Transverse colon (tissue), 4 donors: ENCODE measurements at regions not wholly inside any gene's neighbourhood (a gene's known extent, or its start where the extent isn't known, plus 50 kb on each side); places are given as distances from the start of the nearest gene placed in this dataset.
"Not testable (repeated sequence)": the region's sequence is repeated elsewhere in the genome, so short reads cannot be mapped to it uniquely, and the experiment has no call there.

Experiments used
- DNase-seq: peaks from one replicate; pipeline ENCODE4 v3.0.0-alpha.2; 2019
- H3K27ac ChIP-seq, 4 donors: fragments of 200-600 bp; sonication (generic); 2 replicates each; pipeline ENCODE4 v1.5.1; 2016 to 2018; ENCODE audit warnings: inconsistent platforms in 4 of 4
- H3K27me3 ChIP-seq: fragments of 200-600 bp; sonication (generic); 2 replicates; pipeline ENCODE4 v1.5.1; 2017; ENCODE audit warnings: inconsistent platforms
- H3K36me3 ChIP-seq, 4 donors: fragments of 200-600 bp; sonication (generic); 2 replicates each; pipeline ENCODE4 v1.5.1; 2017 to 2019; ENCODE audit warnings: inconsistent platforms in 4 of 4
- H3K4me1 ChIP-seq, 4 donors: fragments of 200-600 bp; sonication (generic); 2 replicates each; pipeline ENCODE4 v1.5.1; 2017 to 2020; ENCODE audit warnings: inconsistent platforms in 4 of 4
- H3K4me3 ChIP-seq, 4 donors: fragments of 200-600 bp; sonication (generic); 1 replicate in 1 of 4; 2 replicates in 3 of 4; pipeline versions ENCODE4 v1.5.1 to v1.6.1; 2017 to 2019; ENCODE audit warnings: inconsistent platforms in 4 of 4
- H3K9me3 ChIP-seq, 2 donors: fragments of 200-600 bp; sonication (generic); 2 replicates each; pipeline ENCODE4 v1.5.1; 2017 to 2019; ENCODE audit warnings: inconsistent platforms in 2 of 2
- EP300 ChIP-seq: sonication (generic); formaldehyde crosslinking; IDR thresholded peaks from one replicate; pipeline ENCODE4 v1.6.1; 2017; ENCODE audit warnings: antibody characterized with exemption, low read depth
- POLR2A ChIP-seq: fragments of 450-650 bp; IDR thresholded peaks from one replicate; pipeline ENCODE4 v1.6.1; 2016; ENCODE audit warnings: antibody characterized with exemption, mild to moderate bottlenecking, moderate library complexity
- POLR2AphosphoS5 ChIP-seq, 3 donors: sonication (generic); formaldehyde crosslinking; IDR thresholded peaks; one replicate each; pipeline ENCODE4 v1.6.1; 2016; ENCODE audit warnings: antibody characterized with exemption in 3 of 3
- WGBS, 2 donors: methylation state at CpG; one replicate each; pipeline ENCODE4 v1.1.5; 2018; ENCODE audit warnings: low coverage in 1 of 2; 5-methylcytosine and 5-hydroxymethylcytosine counted together
- in situ Hi-C, 4 donors: fragments of 200-750 bp; cut with MboI; loops; one replicate each; pipeline versions ENCODE4 v1.15.0 to v1.15.1; 2017; ENCODE audit warnings: low sequenced_read_pairs in 3 of 4, low pct_ligation_motif_present in 1 of 4, low pct_unique_long_range_greater_than_20kb in 1 of 4
- intact Hi-C: fragments of 100-400 bp; cut with DNase I; formaldehyde crosslinking; loops from one replicate; pipeline ENCODE4 v1.15.1; 2023; ENCODE audit warnings: low total_unique reads
- TF ChIP-seq, protein P1 (sequence below), 5 experiments: fragments of 200-600 bp in 3 of 5; fragments of 450-650 bp in 2 of 5; sonication (generic) in 3 of 5; IDR thresholded peaks; 1 replicate in 2 of 5; 2 replicates in 3 of 5; pipeline ENCODE4 v1.5.1; 2016 to 2017; ENCODE audit warnings: antibody characterized with exemption in 5 of 5, inconsistent platforms in 3 of 5, mild to moderate bottlenecking in 2 of 5, moderate library complexity in 1 of 5

GRCh38 chr13:103607995-103608394, 541.8 kb upstream of the SLC10A2 start:
- H3K27me3 ChIP-seq, result no peaks in the 10 kb centered on the region
- no peaks in the 10 kb centered on the region for H3K36me3 ChIP-seq
- in situ Hi-C loops (no loop called here), intact Hi-C loops (no loop called here)
- TF ChIP-seq, protein P1, sequence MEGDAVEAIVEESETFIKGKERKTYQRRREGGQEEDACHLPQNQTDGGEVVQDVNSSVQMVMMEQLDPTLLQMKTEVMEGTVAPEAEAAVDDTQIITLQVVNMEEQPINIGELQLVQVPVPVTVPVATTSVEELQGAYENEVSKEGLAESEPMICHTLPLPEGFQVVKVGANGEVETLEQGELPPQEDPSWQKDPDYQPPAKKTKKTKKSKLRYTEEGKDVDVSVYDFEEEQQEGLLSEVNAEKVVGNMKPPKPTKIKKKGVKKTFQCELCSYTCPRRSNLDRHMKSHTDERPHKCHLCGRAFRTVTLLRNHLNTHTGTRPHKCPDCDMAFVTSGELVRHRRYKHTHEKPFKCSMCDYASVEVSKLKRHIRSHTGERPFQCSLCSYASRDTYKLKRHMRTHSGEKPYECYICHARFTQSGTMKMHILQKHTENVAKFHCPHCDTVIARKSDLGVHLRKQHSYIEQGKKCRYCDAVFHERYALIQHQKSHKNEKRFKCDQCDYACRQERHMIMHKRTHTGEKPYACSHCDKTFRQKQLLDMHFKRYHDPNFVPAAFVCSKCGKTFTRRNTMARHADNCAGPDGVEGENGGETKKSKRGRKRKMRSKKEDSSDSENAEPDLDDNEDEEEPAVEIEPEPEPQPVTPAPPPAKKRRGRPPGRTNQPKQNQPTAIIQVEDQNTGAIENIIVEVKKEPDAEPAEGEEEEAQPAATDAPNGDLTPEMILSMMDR (IDR thresholded peaks at IDR 0.05), result no peak
- TF ChIP-seq POLR2AphosphoS5 (IDR thresholded peaks at IDR 0.05) (no peak), EP300 (no peak), POLR2A (no peak)
- WGBS, 2 donors, result 36 to 74% methylated on average over 1 of the region's 1 CpG
- H3K4me1 ChIP-seq, result no peaks in the 10 kb centered on the region
- H3K4me3 ChIP-seq, result no peak overlapping the region
- no peak for DNase-seq
- H3K27ac ChIP-seq, result no peak overlapping the region
- H3K9me3 ChIP-seq, result no peaks in the 10 kb centered on the region

GRCh38 chr13:103605546-103606326, 539.5 kb upstream of the SLC10A2 start:
- no peaks in the 10 kb centered on the region for H3K36me3 ChIP-seq
- H3K27ac ChIP-seq, result no peak overlapping the region
- TF ChIP-seq, protein P1 (IDR thresholded peaks at IDR 0.05), result no peak
- no peak for TF ChIP-seq POLR2AphosphoS5 (IDR thresholded peaks at IDR 0.05)
- no peaks in the 10 kb centered on the region for H3K9me3 ChIP-seq
- intact Hi-C loops (no loop called here), in situ Hi-C loops (no loop called here)
- DNase-seq, result no peak
- no peak overlapping the region for H3K4me3 ChIP-seq
- H3K27me3 ChIP-seq, result no peaks in the 10 kb centered on the region
- whole genome bisulfite sequencing, 2 donors, result 83 to 89% methylated on average over 2 to 16 of the region's 16 CpGs
- H3K4me1 ChIP-seq, result no peaks in the 10 kb centered on the region

- DNase-seq, H3K27me3 ChIP-seq, H3K4me1 ChIP-seq, in situ Hi-C loops, H3K9me3 ChIP-seq, H3K36me3 ChIP-seq, H3K27ac ChIP-seq, H3K4me3 ChIP-seq, intact Hi-C loops: not testable (repeated sequence)
- 91% methylated on average over 26 of the region's 26 CpGs; no CpG with 5 or more reads in 1 of the 2 donors for WGBS, 2 donors
Observed at GRCh38 chr13:103599870-103600269, 533.7 kb upstream of the SLC10A2 start.

DNA sequence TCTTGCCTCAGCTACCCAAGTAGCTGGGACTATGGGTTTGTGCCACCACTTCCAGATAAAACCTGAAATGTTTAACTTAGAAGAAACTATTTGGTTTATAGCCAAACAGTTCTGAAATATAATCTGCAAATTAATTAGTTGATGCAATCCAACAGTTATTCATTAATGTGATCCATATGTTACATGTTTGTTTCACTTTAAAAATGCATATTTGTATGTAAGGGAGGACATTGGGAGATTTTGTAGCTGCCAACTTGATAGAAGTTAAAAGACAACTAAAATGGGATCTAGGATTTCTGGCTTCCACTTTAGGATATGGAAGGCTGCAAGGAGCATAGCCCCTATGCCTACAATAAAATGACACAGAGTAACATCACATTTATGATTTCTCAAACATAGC, 532.5 kb upstream of the SLC10A2 start:
- Histone ChIP-seq H3K4me3 (no peak overlapping the region), H3K27ac (no peak overlapping the region), H3K4me1 (no peaks in the 10 kb centered on the region), H3K9me3 (no peaks in the 10 kb centered on the region), H3K27me3 (no peaks in the 10 kb centered on the region), H3K36me3 (no peaks in the 10 kb centered on the region)
- no peak for DNase-seq
- TF ChIP-seq EP300 (no peak), POLR2AphosphoS5 (IDR thresholded peaks at IDR 0.05) (no peak)
- TF ChIP-seq, protein P1 (IDR thresholded peaks at IDR 0.05), result no peak
- intact Hi-C loops, result no loop called here
- in situ Hi-C loops, result no loop called here

- Histone ChIP-seq H3K27me3 (no peaks in the 10 kb centered on the region), H3K9me3 (peaks cover 0 to 2% of the 10 kb centered on the region in 2 donors), H3K4me3 (no peak overlapping the region), H3K27ac (no peak overlapping the region), H3K36me3 (no peaks in the 10 kb centered on the region), H3K4me1 (no peaks in the 10 kb centered on the region)
- in situ Hi-C loops (no loop called here), intact Hi-C loops (no loop called here)
- WGBS, 2 donors, result 81 to 88% methylated on average over 2 to 4 of the region's 4 CpGs
- DNase-seq, result no peak
- TF ChIP-seq POLR2A, result no peak
- TF ChIP-seq, protein P1 (IDR thresholded peaks at IDR 0.05), result no peak
- TF ChIP-seq POLR2AphosphoS5 (IDR thresholded peaks at IDR 0.05), result no peak
- TF ChIP-seq EP300, result no peak
Observed at GRCh38 chr13:103573446-103573845, 507.2 kb upstream of the SLC10A2 start.
